HG02840 (cell line): ENCODE measurements at regions not wholly inside any gene's neighbourhood (a gene's known extent, or its start where the extent isn't known, plus 50 kb on each side); places are given as distances from the start of the nearest gene placed in this dataset.

Experiments
- ATAC-seq: cut with Tn5 transposase; IDR thresholded peaks from one replicate; pipeline ENCODE4 v1.9.1; 2021; ENCODE audit warnings: mild to moderate bottlenecking, moderate library complexity, moderate number of reproducible peaks; ENCODE audit not compliant: unreplicated experiment, low FRiP score

DNA sequence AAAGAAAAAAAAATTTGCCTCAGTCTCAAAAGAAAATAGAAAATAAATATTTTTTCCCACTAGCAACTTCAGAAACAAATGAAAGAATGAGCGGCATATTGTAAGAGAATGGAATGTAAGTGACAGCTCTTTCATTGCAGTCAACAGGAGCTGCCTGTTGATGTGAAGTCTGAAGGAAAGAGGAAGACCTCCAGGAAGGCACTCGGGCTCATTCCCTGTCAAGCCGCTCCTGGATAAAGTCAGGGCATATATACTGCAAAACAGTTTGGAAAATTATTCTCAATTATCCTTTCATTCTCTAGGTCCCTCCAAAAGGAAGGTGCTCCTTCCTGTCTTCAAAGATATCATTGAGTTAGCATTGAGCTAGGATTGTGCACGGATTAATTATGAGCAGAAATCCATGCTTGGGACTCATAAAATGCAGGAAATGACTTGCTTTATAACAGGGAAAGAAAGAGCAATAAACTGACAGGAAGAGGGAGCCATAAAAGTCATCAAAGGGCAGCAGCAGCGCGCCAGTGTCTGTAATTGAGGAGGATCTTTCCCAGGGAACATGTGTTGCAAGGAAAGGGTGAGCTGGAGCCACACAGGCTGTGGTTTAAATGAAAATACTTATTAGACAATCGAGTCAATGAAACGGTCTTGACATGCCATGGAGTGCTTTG, 218.2 kb downstream of the C6orf118 start:
- ATAC-seq = no peak

DNA sequence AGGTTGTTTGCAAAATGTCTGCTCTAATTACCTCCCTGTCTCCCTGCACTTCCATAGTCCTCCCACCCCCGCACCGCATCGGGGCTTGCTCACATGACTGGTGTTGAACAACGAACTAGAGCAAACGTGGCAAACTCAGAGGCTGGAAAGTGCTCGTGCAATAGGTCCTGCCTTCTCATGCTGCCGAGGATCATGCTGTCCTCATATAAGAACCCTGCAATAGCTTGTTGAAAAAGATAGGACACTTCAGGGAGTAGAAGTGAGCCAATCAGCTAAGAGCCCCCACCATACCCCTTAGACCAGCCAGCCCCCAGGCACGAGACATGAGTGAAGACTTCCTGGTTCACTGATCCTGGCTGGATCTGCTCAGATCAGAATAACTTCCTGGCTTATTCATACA, 219.2 kb downstream of the C6orf118 start:
- ATAC-seq = no peak

DNA sequence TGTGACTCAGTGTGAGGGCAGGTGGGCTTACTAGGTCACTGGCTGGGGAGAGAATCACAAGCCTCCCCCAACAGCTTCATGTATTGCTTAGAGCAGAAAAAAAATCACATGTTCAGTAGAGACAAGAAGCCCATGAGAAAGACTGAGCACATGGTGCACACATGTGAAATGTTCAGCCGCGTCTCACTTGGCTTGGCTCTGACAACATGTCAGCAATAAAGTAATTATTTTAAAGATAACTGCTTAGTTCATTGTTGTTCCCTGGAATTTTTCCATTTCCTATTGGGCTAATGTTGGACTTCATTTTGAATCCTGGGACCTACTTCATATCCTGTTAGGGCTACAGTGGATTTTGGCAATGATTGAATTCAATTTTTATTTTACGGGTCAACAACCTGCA, 222.6 kb downstream of the C6orf118 start:
- ATAC-seq = no peak

DNA sequence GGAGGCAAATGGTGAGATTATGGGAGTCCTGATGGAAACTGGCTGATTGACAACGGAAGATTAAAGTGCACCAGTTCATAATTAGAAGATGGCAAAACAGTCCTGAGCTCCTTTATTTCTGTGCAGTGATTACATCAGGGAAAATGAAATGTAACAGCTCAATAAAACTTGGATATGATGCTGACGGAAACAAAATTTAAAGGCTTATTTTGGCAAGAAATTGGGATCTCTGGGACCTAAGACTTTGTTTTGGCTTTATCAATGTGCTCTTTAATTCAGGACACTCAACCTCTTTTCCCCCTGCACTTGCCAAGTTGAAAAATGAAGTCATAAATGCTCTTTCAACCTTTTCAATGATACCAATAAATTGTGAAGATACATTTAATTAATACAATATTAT, 226.8 kb downstream of the C6orf118 start:
- no peak for ATAC-seq

- no peak for ATAC-seq
Measured at GRCh38 chr6:165081944-165082532, 227.4 kb downstream of the C6orf118 start.

GRCh38 chr6:165077876-165078275, 231.5 kb downstream of the C6orf118 start:
- no peak for ATAC-seq

DNA sequence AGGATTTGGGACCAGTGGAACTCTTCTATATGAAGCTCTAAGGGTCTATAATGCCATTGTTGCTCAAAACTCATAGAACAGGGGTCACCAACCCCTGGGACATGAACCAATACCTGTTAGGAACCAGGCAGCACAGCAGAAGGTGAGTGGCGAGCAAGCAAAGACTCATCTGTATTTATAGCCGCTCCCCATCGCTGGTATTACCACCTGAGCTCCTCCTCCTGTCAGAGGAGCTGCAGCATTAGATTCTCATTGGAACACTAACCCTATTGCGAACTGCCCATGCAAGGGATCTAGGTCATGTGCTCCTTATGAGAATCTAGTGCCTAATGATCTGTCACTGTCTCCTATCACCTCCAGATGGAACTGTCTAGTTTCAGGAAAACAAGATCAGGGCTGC, 237.5 kb downstream of the C6orf118 start:
- no peak for ATAC-seq

- ATAC-seq = no peak
Measured at GRCh38 chr6:165060720-165061119, 248.7 kb downstream of the C6orf118 start.

GRCh38 chr6:165059032-165059431, 250.4 kb downstream of the C6orf118 start:
- no peak for ATAC-seq

GRCh38 chr6:165056292-165056691, 253.1 kb downstream of the C6orf118 start:
- no peak for ATAC-seq

DNA sequence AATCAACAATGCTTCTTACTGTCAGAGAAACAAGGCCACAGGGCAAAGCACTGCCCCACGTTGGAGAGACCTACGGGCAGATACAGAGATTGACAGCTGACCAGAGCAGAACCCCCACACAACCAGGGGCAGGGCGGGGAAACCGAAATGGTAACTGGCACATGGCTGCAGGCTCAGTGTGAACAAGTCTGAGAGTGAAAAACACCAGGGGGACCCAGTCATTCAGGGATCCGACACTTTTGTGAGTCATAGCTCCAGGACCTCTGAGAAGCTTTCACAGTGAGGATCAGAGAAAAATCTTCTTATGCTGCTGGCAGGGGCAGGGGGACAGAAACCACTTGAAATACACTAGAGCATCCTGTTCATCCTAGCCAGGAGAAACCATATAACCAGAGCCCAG, 254.2 kb downstream of the C6orf118 start:
- ATAC-seq = no peak

DNA sequence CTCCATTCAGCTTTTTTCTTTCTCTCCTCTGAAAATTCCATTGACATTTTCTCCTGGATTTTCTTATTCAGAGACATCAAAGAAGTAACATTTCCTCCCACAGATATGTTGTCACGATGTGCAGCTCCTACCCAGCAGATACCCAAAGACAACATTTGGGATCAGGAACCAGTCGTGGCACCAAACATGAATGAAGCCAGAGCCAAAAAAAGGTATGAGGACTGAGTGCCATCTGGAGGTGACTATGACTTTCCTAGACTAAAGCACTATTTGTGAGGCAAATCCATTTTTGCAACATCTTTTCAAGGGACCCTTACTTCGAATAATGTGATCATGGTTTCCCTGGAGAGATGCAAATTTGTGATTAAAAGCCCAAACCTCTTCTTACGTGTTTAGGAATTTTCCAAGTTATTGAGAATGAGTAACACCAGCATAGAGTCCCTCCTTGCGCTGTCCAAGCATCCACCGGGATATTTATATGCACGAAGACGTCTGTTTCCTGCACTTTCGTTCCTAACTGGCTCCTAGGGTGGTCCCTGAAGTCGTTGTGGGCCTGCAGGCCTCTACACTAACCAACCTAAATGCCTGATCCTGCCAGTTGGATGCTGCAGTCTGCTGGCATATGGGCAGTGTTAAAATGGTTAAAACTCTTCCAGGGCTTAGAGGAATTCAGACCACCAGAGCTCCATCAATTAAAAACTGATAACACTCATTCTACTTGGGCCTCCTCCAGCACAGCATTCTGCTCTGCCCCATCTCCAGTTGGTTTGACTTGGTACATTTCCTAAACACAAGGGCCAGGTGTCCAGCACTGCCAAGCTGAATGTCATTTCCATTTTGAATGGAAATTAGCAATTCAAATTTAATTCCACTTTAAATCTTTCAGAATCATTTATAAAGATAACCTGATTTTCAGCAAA, 256.6 kb downstream of the C6orf118 start:
- no peak for ATAC-seq

DNA sequence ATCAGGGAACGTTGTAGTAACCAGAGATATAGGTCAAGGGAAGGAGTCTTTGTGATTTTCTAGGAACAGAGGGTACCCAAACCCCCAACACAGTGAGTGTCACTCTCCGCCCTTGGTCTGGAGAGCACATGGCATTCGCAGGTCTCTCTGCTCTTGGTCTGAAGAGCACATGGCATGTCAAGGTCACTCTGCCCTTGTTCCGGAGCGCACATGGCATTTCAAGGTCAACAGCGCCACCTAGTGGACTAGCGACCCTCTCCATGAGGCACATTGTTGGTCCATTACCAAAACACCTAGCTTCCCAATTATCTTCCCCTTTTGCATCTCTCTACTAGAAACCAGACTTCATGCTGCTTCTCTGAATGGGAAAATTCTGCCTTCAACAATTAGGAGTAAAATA, 260.0 kb downstream of the C6orf118 start:
- ATAC-seq = no peak

GRCh38 chr6:165047952-165048351, 261.5 kb downstream of the C6orf118 start:
- ATAC-seq = no peak

DNA sequence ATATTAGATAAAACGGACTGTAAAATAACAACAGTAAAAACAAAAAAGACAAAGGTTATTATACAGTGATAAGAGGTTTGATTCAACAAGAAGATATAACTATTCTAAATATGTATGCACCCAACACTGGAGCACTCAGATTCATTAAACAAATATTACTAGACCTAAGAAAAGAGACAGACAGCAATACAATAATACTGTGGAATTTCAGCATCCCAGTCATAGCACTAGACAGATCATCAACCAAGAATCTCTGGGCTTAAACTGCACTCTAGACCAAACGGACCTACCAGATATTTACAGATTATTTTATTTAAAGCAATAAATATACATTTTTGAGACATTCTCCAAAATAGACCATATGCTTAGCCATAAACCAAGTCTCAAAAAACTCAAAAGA, 263.8 kb downstream of the C6orf118 start:
- no peak for ATAC-seq

GRCh38 chr6:165042912-165043311, 266.5 kb downstream of the C6orf118 start:
- no peak for ATAC-seq

DNA sequence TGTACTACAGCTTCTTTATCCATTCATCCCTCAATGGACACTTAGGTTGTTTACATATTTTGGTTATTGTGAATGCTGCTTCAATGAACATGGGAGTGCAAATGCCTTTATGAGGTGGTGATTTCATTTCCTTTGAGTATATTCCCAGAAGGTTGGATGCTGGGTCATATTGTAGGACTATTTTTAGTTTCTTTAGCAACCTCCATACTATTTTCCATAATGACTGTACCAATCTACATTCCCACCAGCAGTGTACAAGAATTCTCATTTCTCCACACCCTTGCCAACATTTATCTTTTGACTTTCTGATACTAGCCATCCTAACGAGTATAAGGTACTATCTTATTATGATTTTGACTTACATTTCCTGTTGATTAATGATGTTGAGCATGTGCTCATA, 269.0 kb downstream of the C6orf118 start:
- ATAC-seq = no peak

GRCh38 chr6:165034271-165034741, 275.1 kb downstream of the C6orf118 start:
- ATAC-seq = no peak

DNA sequence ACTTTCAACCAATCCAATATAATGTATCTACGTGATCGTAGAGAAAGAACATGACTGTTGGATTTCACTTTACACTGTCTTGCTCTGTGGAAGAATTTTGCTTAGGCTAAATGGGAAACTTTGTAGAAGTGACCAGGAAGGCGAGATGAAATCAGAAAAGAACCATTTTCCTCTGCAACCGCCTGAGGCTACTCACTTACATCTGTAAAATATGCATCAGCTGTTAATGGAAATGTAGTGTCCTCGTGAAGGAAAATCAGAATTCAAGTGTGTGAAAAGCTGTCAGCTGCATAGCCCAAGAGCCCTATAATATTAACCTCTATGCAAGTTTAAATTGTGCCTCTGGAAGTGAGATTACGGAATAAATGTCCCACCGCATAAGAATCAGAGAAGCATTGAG, 277.9 kb downstream of the C6orf118 start:
- no peak for ATAC-seq

- no peak for ATAC-seq
Measured at GRCh38 chr6:165025040-165025439, 284.4 kb downstream of the C6orf118 start.

DNA sequence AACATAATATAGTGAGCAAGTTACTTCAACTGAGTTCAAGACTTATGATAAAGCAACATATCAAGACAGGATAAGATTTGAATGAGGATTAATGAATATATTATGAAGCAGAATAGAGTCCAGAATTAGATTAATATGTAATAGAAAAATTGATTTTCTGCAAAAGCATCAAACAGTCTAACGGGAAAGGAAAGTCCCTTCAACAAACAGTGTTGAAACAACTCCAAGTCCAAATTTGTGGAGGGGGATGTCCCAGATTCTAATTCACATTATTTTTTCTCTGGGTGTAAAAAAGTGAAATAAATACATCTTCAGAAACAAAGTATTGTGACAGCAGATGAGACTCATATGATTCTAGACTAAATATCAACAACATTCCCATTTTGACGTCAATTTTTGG, 289.7 kb downstream of the C6orf118 start:
- no peak for ATAC-seq
